Heart left ventricle (tissue), 13 donors: ENCODE measurements at regions not wholly inside any gene's neighbourhood (a gene's known extent, or its start where the extent isn't known, plus 50 kb on each side); places are given as distances from the start of the nearest gene placed in this dataset.

ENCODE experiments used
- CTCF ChIP-seq, 12 donors: fragments of 200-600 bp; sonication (generic) in 4 of 12; IDR thresholded peaks; one replicate each; pipeline versions ENCODE4 v1.5.0 to v1.8.0; 2018 to 2022; ENCODE audit warnings: antibody characterized with exemption in 12 of 12, mild to moderate bottlenecking in 5 of 12
- POLR2A ChIP-seq, 2 donors: fragments of 450-650 bp; IDR thresholded peaks; one replicate each; pipeline ENCODE4 v1.6.1; 2017; ENCODE audit warnings: antibody characterized with exemption in 2 of 2, mild to moderate bottlenecking in 2 of 2, moderate library complexity in 2 of 2
- donor health status: ischemic (EF 13 %, LVEDD 7.1; RV severe dilation, severe dysfunction).
- donor health status: DM: no; HTN: yes; CAD: no.
- donor health status: DM: no; HTN: no; CAD: no.
- donor health status: ischemic (EF 25% LVEDD 6.9; RV normal size, moderate dysfunction).
- donor health status: ischemic (EF 25% LVEDD 5.7; RV mildly dilated, moderate dysfunction).
- donor health status: ischemic (EF 35%, LVEDD 5.7; RV mildly dilated, moderate dysfunction).
- donor health status: nonischemic (EF 11% LVEDD 7.7; RV severe dilation, severe dysfunction).
- donor health status: DM: yes; HTN: yes; CAD: no.
- donor health status: PGD.
- donor health status: ischemic (EF 29% LVEDD 5.4; RV normal size, mild dysfunction).
- donor health status: nonischemic (EF 23%, LVEDD 6.1; RV moderate dilation, normal function).

- TF ChIP-seq POLR2A (IDR thresholded peaks at IDR 0.05) (no peak), CTCF (IDR thresholded peaks at IDR 0.05) (no peak)
These were observed 401.7 kb downstream of the IRS2 start for GRCh38 chr13:109384491-109385241.
